H1 (cell line): ENCODE measurements at regions not wholly inside any gene's neighbourhood (a gene's known extent, or its start where the extent isn't known, plus 50 kb on each side); places are given as distances from the start of the nearest gene placed in this dataset.

Experiments
- CTCF ChIA-PET: fragments of 300-600 bp; sonication (Branson Sonifier 250); formaldehyde crosslinking; loops from one replicate; lab custom pipeline; 2021; ENCODE audit not compliant: partially characterized antibody; lab: Charles Lee
- POLR2A ChIA-PET: fragments of 300-600 bp; sonication (Branson Sonifier 250); formaldehyde crosslinking; loops from one replicate; lab custom pipeline; 2021; ENCODE audit warnings: inconsistent platforms; ENCODE audit not compliant: partially characterized antibody; lab: Charles Lee
- DNase-seq, 2 experiments: peaks; one replicate each; pipeline versions ENCODE4 v3.0.0 to v3.0.0-alpha.2; 2010 to 2022; ENCODE audit warnings: low spot score in 2 of 2, low read depth in 1 of 2, mixed read lengths in 1 of 2
- FAIRE-seq: peaks from 2 replicates; lab custom pipeline; 2011; peaks lifted over from hg19 to GRCh38; lab: Jason Lieb, UNC
- H2AFZ ChIP-seq: 2 replicates; pipeline ENCODE4 v1.8.1; 2012; ENCODE audit warnings: low read length, inconsistent platforms
- H2AK5ac ChIP-seq: 2 replicates; pipeline ENCODE4 v1.6.1; 2013; ENCODE audit warnings: low read depth, low read length
- H2BK120ac ChIP-seq: replicated peaks from 2 replicates; pipeline ENCODE3; 2013; ENCODE audit warnings: low read depth, low read length, inconsistent platforms
- H2BK12ac ChIP-seq: 2 replicates; pipeline ENCODE4 v1.6.1; 2013; ENCODE audit warnings: low read depth, low read length
- H2BK15ac ChIP-seq: 2 replicates; pipeline ENCODE4 v1.6.1; 2013; ENCODE audit warnings: low read length
- H2BK20ac ChIP-seq: 2 replicates; pipeline ENCODE4 v1.6.1; 2013; ENCODE audit warnings: low read length
- H2BK5ac ChIP-seq: 2 replicates; pipeline ENCODE4 v1.6.1; 2013; ENCODE audit warnings: low read depth, low read length
- H3K14ac ChIP-seq: 2 replicates; pipeline ENCODE4 v1.6.1; 2013; ENCODE audit warnings: inconsistent platforms; ENCODE audit not compliant: insufficient read length
- H3K18ac ChIP-seq: 2 replicates; pipeline ENCODE4 v1.6.1; 2013; ENCODE audit warnings: low read length; ENCODE audit errors: extremely low read depth
- H3K23ac ChIP-seq: 2 replicates; pipeline ENCODE4 v1.6.1; 2013; ENCODE audit warnings: inconsistent platforms; ENCODE audit not compliant: insufficient read length
- H3K23me2 ChIP-seq: 2 replicates; pipeline ENCODE4 v1.6.1; 2013; ENCODE audit warnings: low read depth, low read length
- H3K27ac ChIP-seq: 2 replicates; pipeline ENCODE4 v1.6.1; 2011; ENCODE audit warnings: low read depth, low read length, inconsistent platforms
- H3K27me3 ChIP-seq, 4 experiments: replicated peaks in 1 of 4; 1 replicate in 1 of 4; 2 replicates in 3 of 4; pipeline versions ENCODE4 v1.6.1 to v1.8.1; 2011 to 2013; ENCODE audit warnings: low read length in 3 of 4, mild to moderate bottlenecking in 3 of 4, inconsistent platforms in 2 of 4, mixed read lengths in 2 of 4, moderate library complexity in 1 of 4; ENCODE audit not compliant: control insufficient read depth in 3 of 4, insufficient read depth in 3 of 4; ENCODE audit errors: extremely low read depth in 1 of 4
- H3K36me3 ChIP-seq, 4 experiments: 2 replicates each; pipeline versions ENCODE4 v1.6.1 to v1.8.1; 2011 to 2013; ENCODE audit warnings: mild to moderate bottlenecking in 4 of 4, low read length in 3 of 4, moderate library complexity in 2 of 4, control low read depth in 1 of 4, inconsistent platforms in 1 of 4; ENCODE audit not compliant: insufficient read depth in 4 of 4, control insufficient read depth in 2 of 4
- H3K4ac ChIP-seq: replicated peaks from 2 replicates; pipeline ENCODE3; 2013; ENCODE audit warnings: low read length, low read depth, mixed read lengths, inconsistent platforms; ENCODE audit not compliant: insufficient read length
- H3K4me1 ChIP-seq, 4 experiments: replicated peaks in 1 of 4; 1 replicate in 1 of 4; 2 replicates in 3 of 4; pipeline versions ENCODE4 v1.6.1 to v1.8.1; 2011 to 2013; ENCODE audit warnings: low read length in 3 of 4, inconsistent platforms in 2 of 4, mixed read lengths in 1 of 4; ENCODE audit not compliant: insufficient read depth in 4 of 4, control insufficient read depth in 3 of 4
- H3K4me2 ChIP-seq, 2 experiments: 2 replicates each; pipeline versions ENCODE4 v1.6.1 to v1.8.1; 2011 to 2013; ENCODE audit warnings: low read depth in 2 of 2, low read length in 2 of 2, control low read depth in 1 of 2, inconsistent platforms in 1 of 2, mild to moderate bottlenecking in 1 of 2; ENCODE audit not compliant: insufficient read depth in 1 of 2
- H3K4me3 ChIP-seq, 4 experiments: fragments of 200-600, 300-600 bp in 1 of 4; sonication (generic), shearing (Covaris generic), sonication (Bioruptor Twin) in 1 of 4; 2 replicates each; pipeline versions ENCODE4 v1.5.1 to v1.8.1; 2011 to 2016; ENCODE audit warnings: low read length in 4 of 4, low read depth in 3 of 4, control low read depth in 2 of 4, inconsistent platforms in 2 of 4, mild to moderate bottlenecking in 2 of 4, mixed read lengths in 1 of 4, moderate library complexity in 1 of 4; ENCODE audit not compliant: insufficient read depth in 2 of 4; ENCODE audit errors: extremely low read depth in 1 of 4
- H3K56ac ChIP-seq: replicated peaks from 2 replicates; pipeline ENCODE3; 2013; ENCODE audit warnings: low read depth, mild to moderate bottlenecking, mixed read lengths, low read length, inconsistent platforms; ENCODE audit not compliant: insufficient read length
- H3K79me1 ChIP-seq: 2 replicates; pipeline ENCODE4 v1.6.1; 2013; ENCODE audit warnings: low read depth, low read length, control low read depth
- H3K79me2 ChIP-seq, 2 experiments: 2 replicates each; pipeline versions ENCODE4 v1.6.1 to v1.8.1; 2012 to 2013; ENCODE audit warnings: low read length in 2 of 2, mild to moderate bottlenecking in 2 of 2, inconsistent platforms in 1 of 2; ENCODE audit not compliant: insufficient read depth in 2 of 2, control insufficient read depth in 1 of 2
- H3K9ac ChIP-seq, 4 experiments: replicated peaks in 1 of 4; 1 replicate in 1 of 4; 2 replicates in 3 of 4; pipeline versions ENCODE4 v1.6.1 to v1.8.1; 2011 to 2013; ENCODE audit warnings: low read depth in 3 of 4, low read length in 3 of 4, control low read depth in 2 of 4, mild to moderate bottlenecking in 2 of 4, moderate library complexity in 2 of 4, inconsistent platforms in 1 of 4; ENCODE audit errors: extremely low read depth in 1 of 4
- H3K9me3 ChIP-seq, 2 experiments: 2 replicates each; pipeline versions ENCODE4 v1.6.1 to v1.8.1; 2012 to 2013; ENCODE audit warnings: mild to moderate bottlenecking in 2 of 2, moderate library complexity in 2 of 2, control low read depth in 1 of 2, inconsistent platforms in 1 of 2, low read depth in 1 of 2, low read length in 1 of 2, mixed read lengths in 1 of 2; ENCODE audit not compliant: insufficient read depth in 2 of 2
- H4K20me1 ChIP-seq, 2 experiments: replicated peaks in 1 of 2; 2 replicates each; pipeline versions ENCODE3 to v1.8.1; 2011 to 2013; ENCODE audit warnings: inconsistent platforms in 2 of 2, low read length in 2 of 2, mild to moderate bottlenecking in 1 of 2; ENCODE audit not compliant: insufficient read depth in 2 of 2, control insufficient read depth in 1 of 2
- H4K5ac ChIP-seq: 2 replicates; pipeline ENCODE4 v1.6.1; 2013; ENCODE audit warnings: low read length, low read depth, mixed read lengths, inconsistent platforms; ENCODE audit not compliant: insufficient read length
- H4K8ac ChIP-seq: 2 replicates; pipeline ENCODE4 v1.8.0; 2013; ENCODE audit warnings: mild to moderate bottlenecking, moderate library complexity, low read length, inconsistent platforms; ENCODE audit not compliant: insufficient read depth; ENCODE audit errors: extremely low read depth
- H4K91ac ChIP-seq: replicated peaks from 2 replicates; pipeline ENCODE3; 2013; ENCODE audit warnings: low read length, mixed read lengths, inconsistent platforms; ENCODE audit not compliant: insufficient read length
- BACH1 ChIP-seq: IDR thresholded peaks from 2 replicates; pipeline ENCODE4 v1.6.1; 2012; ENCODE audit warnings: low read length, improper control_type of control experiment
- CHD1 ChIP-seq: IDR thresholded peaks from 2 replicates; pipeline ENCODE4 v1.6.1; 2012; ENCODE audit warnings: low read depth, low read length, improper control_type of control experiment
- EGR1 ChIP-seq: IDR thresholded peaks from 2 replicates; pipeline ENCODE4 v1.6.1; 2011; ENCODE audit warnings: low read depth, low read length, borderline replicate concordance
- EP300 ChIP-seq, 2 experiments: IDR thresholded peaks; 1 replicate in 1 of 2; 2 replicates in 1 of 2; pipeline ENCODE4 v1.6.1; 2011 to 2012; ENCODE audit warnings: low read depth in 2 of 2, low read length in 2 of 2, mild to moderate bottlenecking in 2 of 2, borderline replicate concordance in 1 of 2, inconsistent platforms in 1 of 2, moderate library complexity in 1 of 2
- FOSL1 ChIP-seq: IDR thresholded peaks from 2 replicates; pipeline ENCODE4 v1.6.1; 2011; ENCODE audit warnings: mild to moderate bottlenecking, low read depth, low read length, moderate library complexity; ENCODE audit not compliant: insufficient read depth
- HDAC2 ChIP-seq, 2 experiments: fragments of 300-600 bp in 1 of 2; sonication (generic) in 1 of 2; IDR thresholded peaks; 2 replicates each; pipeline ENCODE4 v1.6.1; 2011 to 2012; ENCODE audit warnings: low read depth in 2 of 2, low read length in 2 of 2, mild to moderate bottlenecking in 2 of 2, moderate library complexity in 2 of 2, borderline replicate concordance in 1 of 2, inconsistent platforms in 1 of 2
- HDAC6 ChIP-seq: IDR thresholded peaks from one replicate; pipeline ENCODE4 v1.7.1; 2012; ENCODE audit warnings: low read depth, mild to moderate bottlenecking, inconsistent platforms, low read length, moderate library complexity
- JUND ChIP-seq: IDR thresholded peaks from 2 replicates; pipeline ENCODE4 v1.6.1; 2011; ENCODE audit warnings: mild to moderate bottlenecking, improper control_type of control experiment, low read length
- NRF1 ChIP-seq: IDR thresholded peaks from 2 replicates; pipeline ENCODE4 v1.6.1; 2011; ENCODE audit warnings: mild to moderate bottlenecking, low read depth, low read length, improper control_type of control experiment
- POLR2A ChIP-seq, 2 experiments: IDR thresholded peaks; 1 replicate in 1 of 2; 2 replicates in 1 of 2; pipeline ENCODE4 v1.6.1; 2011; ENCODE audit warnings: low read depth in 2 of 2, low read length in 2 of 2, mild to moderate bottlenecking in 2 of 2; ENCODE audit errors: control extremely low read depth in 1 of 2
- RFX5 ChIP-seq: IDR thresholded peaks from 2 replicates; pipeline ENCODE4 v1.6.1; 2011; ENCODE audit warnings: low read depth, low read length, improper control_type of control experiment, borderline replicate concordance
- SIRT6 ChIP-seq: IDR thresholded peaks from one replicate; pipeline ENCODE4 v1.7.1; 2012; ENCODE audit warnings: low read length, inconsistent platforms
- SP4 ChIP-seq: IDR thresholded peaks from 2 replicates; pipeline ENCODE4 v1.6.1; 2012; ENCODE audit warnings: low read length, inconsistent platforms
- TAF1 ChIP-seq: IDR thresholded peaks from 2 replicates; pipeline ENCODE4 v1.6.1; 2011; ENCODE audit warnings: mild to moderate bottlenecking, low read depth, low read length
- TAF7 ChIP-seq: optimal IDR thresholded peaks from 2 replicates; pipeline ENCODE3; 2011; ENCODE audit warnings: low read depth, mild to moderate bottlenecking, inconsistent platforms, low read length, moderate library complexity, borderline replicate concordance

- TF ChIP-seq POLR2A (IDR thresholded peaks at IDR 0.05; ENCODE audit: control extremely low read depth in 1 of 2, low read depth in 2 of 2, low read length in 2 of 2): no peak
These were observed 74.7 kb downstream of the FAM47B start (continued) for GRCh38 chrX:35017284-35017683.

GRCh38 chrX:35023683-35024082 lies 81.1 kb downstream of the FAM47B start:
- no peak for DNase-seq
- H3K27me3 ChIP-seq: no peaks in the 10 kb centered on the region
- FAIRE-seq: no peak
- no peak for TF ChIP-seq BACH1
- no peak for TF ChIP-seq HDAC6
- no peak for TF ChIP-seq SIRT6
- TF ChIP-seq EGR1: no peak
- no peak for TF ChIP-seq TAF1
- TF ChIP-seq SP4: no peak
- TF ChIP-seq HDAC2 (IDR thresholded peaks at IDR 0.05; ENCODE audit: borderline replicate concordance in 1 of 2, low read depth in 2 of 2, low read length in 2 of 2): no peak
- no peak for TF ChIP-seq CHD1
- no peak for TF ChIP-seq JUND
- no peak for TF ChIP-seq POLR2A (IDR thresholded peaks at IDR 0.05; ENCODE audit: control extremely low read depth in 1 of 2, low read depth in 2 of 2, low read length in 2 of 2)
- TF ChIP-seq FOSL1: no peak
- no peak for TF ChIP-seq EP300 (IDR thresholded peaks at IDR 0.05; ENCODE audit: borderline replicate concordance in 1 of 2, low read depth in 2 of 2, low read length in 2 of 2)
- no peak for TF ChIP-seq NRF1
- no peak for TF ChIP-seq RFX5
- TF ChIP-seq TAF7: no peak

More at GRCh38 chrX:35023683-35024082, 81.1 kb downstream of the FAM47B start:
- Histone ChIP-seq H3K14ac (no peak overlapping the region), H3K4me2 (no peak overlapping the region), H2BK12ac (no peak overlapping the region), H3K79me2 (no peaks in the 10 kb centered on the region), H3K4ac (no peak overlapping the region), H3K9ac (no peak overlapping the region), H2BK15ac (no peak overlapping the region), H3K18ac (no peak overlapping the region), H4K91ac (no peak overlapping the region), H3K4me1 (no peaks in the 10 kb centered on the region), H4K5ac (no peak overlapping the region), H3K9me3 (no peaks in the 10 kb centered on the region), H3K27ac (no peak overlapping the region), H2BK120ac (no peak overlapping the region), H2AK5ac (no peak overlapping the region), H3K23ac (no peak overlapping the region), H2BK20ac (no peak overlapping the region), H4K8ac (no peak overlapping the region), H3K23me2 (no peaks in the 10 kb centered on the region), H4K20me1 (no peaks in the 10 kb centered on the region), H3K4me3 (no peak overlapping the region), H3K56ac (no peak overlapping the region), H2AFZ (no peak overlapping the region), H3K79me1 (no peaks in the 10 kb centered on the region), H2BK5ac (no peak overlapping the region), H3K36me3 (no peaks in the 10 kb centered on the region)
- ChIA-PET CTCF (no interaction called here), POLR2A (no interaction called here)
